SH-SY5Y (cell line): ENCODE measurements at regions not wholly inside any gene's neighbourhood (a gene's known extent, or its start where the extent isn't known, plus 50 kb on each side); places are given as distances from the start of the nearest gene placed in this dataset.

Experiments used
- GATA2 ChIP-seq: IDR thresholded peaks from 2 replicates; pipeline ENCODE4 v1.6.1; 2011; ENCODE audit warnings: mild to moderate bottlenecking, low read depth, low read length
- GATA3 ChIP-seq: IDR thresholded peaks from 2 replicates; pipeline ENCODE4 v1.6.1; 2011; ENCODE audit warnings: low read depth, mild to moderate bottlenecking, low read length, moderate library complexity

DNA sequence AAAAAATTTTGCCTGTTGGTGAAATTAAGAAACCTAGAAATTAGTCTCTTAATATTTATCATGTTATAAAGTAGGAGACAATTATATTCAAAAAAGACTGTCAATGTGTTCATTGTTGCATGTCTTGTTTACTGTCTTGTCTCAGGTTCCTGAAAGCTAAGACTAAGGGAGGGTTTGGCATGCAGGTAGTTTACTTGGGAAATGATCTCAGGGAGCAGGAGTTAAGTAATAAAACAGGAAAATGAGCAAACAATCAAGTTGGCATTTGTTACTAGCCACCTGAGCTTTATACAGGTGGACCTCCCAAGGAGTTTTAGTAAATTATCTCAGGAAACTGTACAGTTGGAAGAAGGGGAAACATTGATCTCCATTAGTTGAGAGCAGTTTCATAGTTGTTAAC, 188.0 kb upstream of the MDGA2 start:
- no peak for TF ChIP-seq GATA2
- TF ChIP-seq GATA3: no peak
